Activated CD4-positive, alpha-beta T cell treated with anti-CD3 and anti-CD28 coated beads, Interleukin-10, Interleukin-2, amounts not matched to agents 100 ng/mL and 50 ng/mL, durations not matched to agents 16 hours and 8 hours (primary cell): ENCODE measurements at regions not wholly inside any gene's neighbourhood (a gene's known extent, or its start where the extent isn't known, plus 50 kb on each side); places are given as distances from the start of the nearest gene placed in this dataset.

Experiments
- DNase-seq: peaks from one replicate; pipeline ENCODE4 v3.0.0-alpha.2; 2020

GRCh38 chr20:56805313-56805712, 176.2 kb downstream of the TFAP2C start:
- no peak for DNase-seq

DNA sequence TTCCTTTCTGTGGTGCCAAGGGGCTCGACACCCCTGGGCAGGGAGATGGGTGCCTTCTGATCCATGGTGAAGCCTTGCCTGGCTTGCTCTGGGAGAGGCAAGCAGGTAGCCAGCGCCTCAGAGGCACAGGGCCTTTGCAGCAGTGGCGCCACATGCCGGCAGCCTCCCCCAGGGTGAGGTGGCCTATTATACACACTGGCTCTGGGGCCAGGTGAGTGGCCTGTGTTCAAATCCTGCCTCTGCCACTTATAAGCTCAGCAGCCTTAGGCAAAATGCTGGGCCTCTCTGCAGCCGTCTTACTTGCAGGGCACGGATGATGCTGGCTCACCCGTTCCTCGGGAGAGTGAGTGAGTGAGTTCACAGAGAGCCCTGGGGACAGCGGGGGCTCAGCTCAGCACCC, 176.9 kb downstream of the TFAP2C start:
- DNase-seq, result no peak

GRCh38 chr20:56806952-56807517, 177.9 kb downstream of the TFAP2C start:
- no peak for DNase-seq

DNA sequence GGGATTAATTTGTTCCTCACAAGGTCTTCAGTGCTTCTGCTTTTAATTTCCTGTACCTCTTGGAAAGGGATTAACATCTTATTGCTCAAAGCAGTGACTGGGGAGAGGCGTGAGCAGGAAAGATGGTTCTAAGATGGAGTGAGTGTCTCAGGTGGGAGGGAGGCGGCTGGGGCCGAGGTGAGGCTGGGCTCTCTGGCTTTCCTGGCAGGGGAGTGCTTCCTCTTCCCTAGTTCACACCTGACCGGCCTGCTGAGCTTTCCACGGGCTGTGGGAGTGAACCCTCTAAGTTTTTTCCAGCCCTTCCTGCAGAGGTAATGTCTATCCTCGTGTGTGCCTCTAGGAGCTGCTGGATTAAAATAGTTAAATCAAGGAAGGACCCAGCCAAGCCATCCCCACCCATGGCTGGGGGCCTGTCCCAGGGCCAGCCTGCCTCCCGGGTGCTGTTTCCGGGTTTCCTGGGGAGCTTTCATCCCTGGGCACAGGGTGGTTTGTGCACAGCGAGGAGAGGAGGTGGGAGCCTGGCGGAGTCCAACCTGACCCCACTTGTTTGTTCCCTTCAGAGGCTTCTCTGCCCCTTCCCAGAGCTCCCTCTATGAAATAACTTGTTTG, 179.1 kb downstream of the TFAP2C start:
- no peak for DNase-seq

DNA sequence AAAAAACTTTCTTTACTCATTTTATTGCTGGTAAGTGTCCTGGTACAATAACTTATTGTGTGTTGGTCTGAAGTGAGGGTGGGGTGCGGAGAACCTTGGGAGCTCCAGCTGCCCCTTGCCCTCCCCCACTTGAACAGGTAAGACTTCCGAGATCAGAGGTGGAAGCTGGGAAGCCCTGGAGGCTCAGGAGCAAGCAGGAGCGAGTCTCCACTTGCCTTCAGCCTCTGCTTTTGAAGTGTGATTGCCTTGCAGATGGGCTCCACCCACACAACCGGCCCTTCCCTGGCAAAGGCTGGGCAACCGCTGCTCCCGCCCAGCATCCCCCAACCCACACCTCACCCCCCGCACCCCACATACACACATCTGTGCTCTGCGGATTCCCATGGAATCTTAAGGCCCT, 179.6 kb downstream of the TFAP2C start:
- no peak for DNase-seq

- no peak for DNase-seq
These were observed 180.6 kb downstream of the TFAP2C start for GRCh38 chr20:56809668-56810067.

DNA sequence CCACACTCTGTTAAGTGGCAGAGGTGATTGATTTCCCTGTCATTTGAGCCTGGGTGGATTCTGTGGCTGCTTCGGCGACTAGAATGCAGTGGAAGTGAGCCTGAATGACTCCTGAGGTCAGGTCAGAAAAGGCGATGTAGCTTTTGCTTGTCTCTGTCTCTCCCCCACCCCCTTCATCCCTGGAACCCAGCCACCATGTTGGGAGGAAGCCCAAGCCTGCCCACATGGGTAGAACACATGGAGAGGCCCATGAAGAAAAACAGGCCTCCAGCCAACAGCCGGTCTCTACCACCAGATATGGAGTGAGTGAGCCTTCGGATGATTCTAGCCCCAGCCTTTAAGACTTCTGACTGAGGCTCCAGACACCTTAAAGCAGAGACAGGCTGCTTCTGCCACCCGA, 181.0 kb downstream of the TFAP2C start:
- DNase-seq, result no peak

- DNase-seq, result no peak
These were observed 186.7 kb downstream of the TFAP2C start for GRCh38 chr20:56815796-56816195.

DNA sequence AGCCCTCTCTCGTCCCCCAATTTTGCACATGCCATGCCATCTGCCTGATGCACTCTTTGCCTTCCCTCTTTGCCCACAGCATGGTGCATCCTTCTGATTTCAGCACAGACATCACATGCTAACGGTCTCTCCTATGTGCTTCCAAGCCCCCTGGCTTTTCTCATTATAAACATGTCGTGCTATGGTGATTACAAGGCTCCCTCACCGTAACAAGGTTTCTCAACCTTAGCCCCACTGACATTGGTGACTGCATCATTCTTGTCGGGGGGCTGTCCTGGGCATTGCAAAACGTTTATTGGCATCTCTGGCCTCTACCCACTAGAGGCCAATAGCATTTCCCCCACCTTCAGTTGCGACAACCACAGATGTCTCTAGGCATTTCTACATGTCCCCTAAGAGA, 187.2 kb downstream of the TFAP2C start:
- DNase-seq, result no peak

GRCh38 chr20:56817780-56818675, 188.9 kb downstream of the TFAP2C start:
- no peak for DNase-seq

DNA sequence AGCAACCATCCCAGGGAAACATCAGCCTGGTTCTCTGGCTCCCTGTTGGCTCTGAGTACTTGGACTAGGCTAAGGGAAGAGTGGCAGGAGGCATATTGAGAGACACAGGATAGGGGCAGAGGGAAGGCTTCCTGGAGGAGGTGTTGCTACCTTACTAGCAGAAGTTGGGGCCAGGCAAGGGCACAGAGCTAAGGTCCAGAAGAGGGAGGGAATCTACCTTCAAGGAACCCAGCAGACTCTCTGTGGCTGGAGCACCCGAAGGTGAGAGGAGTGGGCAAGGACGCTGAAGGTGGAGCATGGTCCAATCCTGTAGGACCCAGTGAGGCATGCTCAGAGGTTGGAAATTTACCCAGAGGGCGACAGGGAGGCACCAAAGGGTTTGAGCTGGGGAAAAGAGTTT, 191.9 kb downstream of the TFAP2C start:
- no peak for DNase-seq

DNA sequence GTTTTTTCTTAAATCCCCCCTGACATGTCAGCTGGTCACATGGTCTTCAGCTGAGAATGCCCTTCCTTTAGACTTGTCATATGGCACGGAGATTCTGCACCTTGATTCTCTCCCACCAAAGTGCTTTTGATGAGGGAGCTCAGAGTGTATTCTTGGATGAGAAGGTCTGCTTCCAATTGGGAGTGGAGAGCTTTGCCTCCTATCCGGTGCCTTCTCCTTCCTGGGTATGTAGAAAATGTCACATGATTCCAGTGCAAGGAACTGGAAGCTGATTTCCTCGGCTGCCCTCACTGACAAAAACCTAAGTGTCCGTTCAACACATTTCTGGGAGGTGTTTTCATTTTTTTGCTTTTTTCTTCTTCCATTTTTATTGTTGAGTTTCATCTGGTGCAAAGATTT, 197.2 kb downstream of the TFAP2C start:
- DNase-seq, result no peak

- no peak for DNase-seq
These were observed 197.9 kb downstream of the TFAP2C start for GRCh38 chr20:56826705-56827665.

DNA sequence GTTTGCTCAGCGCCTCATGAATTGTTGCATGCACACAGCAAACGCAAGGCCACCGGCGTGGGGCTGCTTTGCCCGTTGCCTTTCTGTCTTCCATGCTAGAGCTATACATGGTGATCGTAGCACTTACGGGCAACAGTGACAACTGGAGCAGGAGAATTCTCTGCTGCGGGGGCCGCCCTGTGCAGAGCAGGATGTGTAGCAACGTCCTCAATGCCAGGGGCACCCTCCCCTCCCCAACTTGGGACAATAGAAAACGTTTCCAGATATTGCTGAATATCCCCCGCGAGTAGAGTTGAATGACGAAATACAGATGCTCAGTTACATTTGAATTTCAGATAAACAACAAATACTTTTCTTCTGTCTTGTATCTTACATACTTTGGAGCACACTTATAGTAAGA, 198.7 kb downstream of the TFAP2C start:
- DNase-seq, result no peak

DNA sequence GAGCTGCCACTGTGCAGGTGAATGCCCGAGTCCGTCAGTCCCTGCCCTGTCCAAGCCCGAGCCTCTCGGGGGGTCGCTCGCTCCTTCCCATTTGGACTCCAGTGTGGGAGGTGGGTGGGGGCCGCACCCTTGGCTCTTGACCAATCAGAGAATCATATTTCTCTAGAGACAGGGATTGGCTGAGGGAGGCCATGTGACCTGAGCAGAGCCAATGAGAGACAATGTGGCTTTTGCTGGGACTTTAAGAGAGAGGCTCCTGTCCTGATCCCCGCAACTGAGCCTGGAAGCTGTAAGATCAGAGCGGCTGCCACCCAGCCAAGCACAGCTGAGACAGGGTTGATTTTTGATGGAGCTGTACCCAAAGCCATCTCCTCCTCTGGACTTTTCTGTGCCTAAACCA, 199.3 kb downstream of the TFAP2C start:
- DNase-seq, result no peak

DNA sequence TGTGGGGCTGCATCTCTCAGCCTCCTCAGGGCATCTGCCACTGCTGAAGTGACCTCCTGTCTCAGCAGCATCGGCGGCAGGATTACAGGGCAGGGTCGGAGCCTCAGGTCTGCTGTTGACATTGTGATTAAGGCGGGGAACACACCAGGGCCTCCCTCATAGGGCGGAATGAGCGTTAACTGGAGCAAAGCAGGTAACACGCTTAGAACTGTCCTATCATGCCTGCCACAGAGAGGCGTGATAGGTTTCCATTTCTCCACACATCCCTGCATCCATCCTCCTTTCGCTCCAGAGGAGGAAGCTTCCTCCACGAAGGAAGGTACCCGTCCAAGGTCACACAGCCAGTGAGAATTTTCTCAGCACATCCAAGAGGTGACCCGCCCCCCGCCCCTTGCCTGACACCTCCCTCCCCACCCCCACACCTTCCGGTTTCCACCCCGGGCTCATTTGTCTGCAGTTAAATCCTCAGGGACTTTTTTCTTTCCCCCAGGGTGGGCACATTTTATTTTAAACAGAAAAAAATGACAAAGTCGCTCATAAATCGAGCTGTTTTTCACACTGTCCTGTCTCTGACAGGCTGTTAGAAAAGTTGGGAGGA, 200.8 kb downstream of the TFAP2C start:
- no peak for DNase-seq

DNA sequence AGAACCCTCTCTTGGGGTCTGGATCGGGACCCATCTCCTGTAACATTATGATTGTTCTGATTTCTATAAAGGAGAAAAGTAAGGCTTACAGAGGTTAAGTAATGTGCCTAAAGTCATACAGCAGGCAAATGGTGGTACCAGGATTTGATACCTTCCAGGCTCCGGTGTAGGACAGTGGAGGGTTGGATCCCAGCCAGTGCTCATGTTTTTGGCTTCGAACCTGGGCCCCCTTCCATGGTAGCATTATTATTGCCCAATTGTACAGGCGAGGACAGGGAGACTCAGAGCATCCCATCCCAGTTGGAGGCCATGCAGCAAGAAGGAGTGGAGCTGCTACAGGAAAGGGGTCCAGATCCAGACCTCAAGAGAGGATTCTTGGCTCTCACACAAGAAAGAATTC, 202.7 kb downstream of the TFAP2C start:
- DNase-seq, result no peak

GRCh38 chr20:56833427-56833826, 204.3 kb downstream of the TFAP2C start:
- no peak for DNase-seq

DNA sequence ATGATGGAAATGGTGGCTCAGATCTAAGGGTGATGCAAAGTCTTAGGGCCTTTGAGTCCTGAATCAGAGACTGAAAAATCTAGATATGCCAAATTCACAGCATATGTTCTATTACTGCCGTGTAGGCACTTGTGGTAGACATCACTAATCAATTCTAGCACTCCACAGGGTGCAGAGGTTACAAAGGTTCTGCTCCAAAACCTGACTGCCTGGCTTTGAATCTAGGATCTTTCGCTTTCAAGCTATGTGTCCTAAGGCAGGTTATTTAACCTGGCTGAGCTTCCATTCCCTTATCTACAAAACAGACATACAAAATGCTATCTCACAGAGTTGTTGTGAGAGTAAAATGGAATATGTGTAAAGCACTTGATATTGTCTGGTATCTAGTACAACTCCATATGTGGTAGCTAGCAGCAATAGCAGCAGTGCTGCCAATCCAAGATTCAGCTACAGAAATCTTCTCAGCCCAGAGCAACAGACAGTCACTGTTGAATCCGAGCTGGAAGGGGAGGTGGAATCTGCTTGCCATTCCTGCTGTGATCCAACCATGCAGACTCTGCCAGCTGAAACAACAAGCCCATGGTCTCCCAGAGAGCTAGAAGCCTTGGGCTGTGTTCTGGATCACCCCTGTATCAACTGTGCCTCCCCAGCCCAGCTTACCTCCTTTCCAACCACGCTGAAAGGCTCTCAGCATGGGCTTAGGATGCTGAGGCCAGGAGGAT, 206.9 kb downstream of the TFAP2C start:
- DNase-seq, result no peak

DNA sequence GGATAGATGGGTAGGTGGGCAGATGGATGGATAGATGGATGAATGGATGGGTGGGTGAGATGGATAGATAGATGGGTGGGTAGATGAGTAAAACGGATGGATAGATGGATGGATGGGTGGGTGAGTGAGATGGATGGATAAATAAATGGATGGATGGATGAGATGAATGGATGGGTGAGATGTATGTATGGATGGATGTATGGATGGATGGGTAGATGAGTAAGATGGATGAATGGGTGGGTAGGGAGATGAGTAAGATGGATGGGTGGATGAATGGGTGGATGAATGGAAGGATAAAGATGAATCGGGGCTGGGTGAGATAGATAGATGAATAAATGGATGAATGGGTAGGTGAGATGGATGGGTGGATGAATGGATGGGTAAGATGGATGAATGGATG, 210.1 kb downstream of the TFAP2C start:
- no peak for DNase-seq

DNA sequence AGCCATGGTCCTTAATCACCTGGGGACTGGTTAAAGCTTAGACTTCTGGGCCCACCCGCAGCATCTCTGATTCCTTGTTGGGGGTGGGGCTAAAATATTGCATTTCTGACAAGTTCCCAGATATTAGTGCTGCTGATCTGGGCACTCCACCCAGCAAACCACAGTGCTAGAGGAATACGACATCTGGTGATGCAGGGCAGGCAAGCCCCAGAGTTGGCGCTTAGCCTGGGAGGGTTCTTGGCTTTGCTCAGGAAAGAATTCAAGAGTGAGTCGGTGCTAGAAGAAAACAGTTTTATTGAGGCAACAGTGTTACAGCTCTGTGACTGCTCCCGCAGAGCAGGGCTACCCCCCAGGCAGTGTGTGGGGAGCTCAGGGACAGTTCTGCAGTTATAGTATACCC, 210.7 kb downstream of the TFAP2C start:
- no peak for DNase-seq

DNA sequence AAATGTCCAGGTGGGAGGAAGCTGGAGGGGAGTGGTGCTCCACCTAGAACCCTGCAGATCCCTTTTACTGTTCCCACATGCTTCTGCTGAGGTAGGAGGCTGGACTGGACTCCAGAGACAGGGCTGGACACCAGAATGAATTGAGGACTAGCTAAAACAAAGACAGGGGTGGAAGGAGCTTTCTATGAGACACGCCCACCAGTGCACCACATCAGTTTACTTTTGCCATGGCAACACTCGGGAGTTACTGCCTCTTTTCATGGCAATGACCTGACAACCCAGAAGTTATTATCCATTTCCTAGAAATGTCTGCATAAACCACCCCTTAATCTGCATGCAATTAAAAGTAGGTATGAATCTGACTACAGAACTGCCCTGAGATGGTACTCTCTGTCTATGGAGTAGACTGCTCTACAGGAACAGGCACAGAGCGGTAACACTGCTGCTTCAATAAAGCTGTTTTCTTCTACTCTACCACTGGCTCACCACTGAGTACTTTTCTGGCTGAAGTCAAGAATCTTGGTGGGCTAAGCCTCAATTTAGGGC, 211.7 kb downstream of the TFAP2C start:
- no peak for DNase-seq
